ENCODE measurements at regions not wholly inside any gene's neighbourhood (a gene's known extent, or its start where the extent isn't known, plus 50 kb on each side); places are given as distances from the start of the nearest gene placed in this dataset.
"Not testable (repeated sequence)": the region's sequence is repeated elsewhere in the genome, so short reads cannot be mapped to it uniquely, and the experiment has no call there.

- DNase-seq: no peak
- intact Hi-C loops (cut with DNase I): no loop called here
Measured at GRCh38 chr10:8128511-8128910, 74.0 kb downstream of the GATA3 start.

DNA sequence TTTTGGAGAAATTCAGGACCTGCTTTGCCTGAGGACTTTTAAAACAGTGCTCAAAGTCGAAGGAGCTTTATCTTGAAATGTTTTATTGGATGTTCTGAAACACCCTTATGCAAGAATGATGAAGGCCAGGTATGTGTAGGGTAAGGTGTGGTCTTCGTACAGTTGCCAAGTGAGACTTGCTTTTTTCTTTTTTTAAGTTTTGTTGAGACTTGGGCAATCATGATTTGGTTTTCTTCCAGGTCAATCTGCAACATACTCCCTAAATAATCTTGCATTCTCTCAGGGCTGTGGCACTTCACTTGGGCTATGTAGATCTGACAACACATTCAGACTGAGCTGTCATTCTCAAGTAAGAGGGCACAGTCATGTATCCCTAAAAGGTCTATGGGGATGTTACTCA, 75.0 kb downstream of the GATA3 start:
- no peak for DNase-seq
- intact Hi-C loops (cut with DNase I): no loop called here

DNA sequence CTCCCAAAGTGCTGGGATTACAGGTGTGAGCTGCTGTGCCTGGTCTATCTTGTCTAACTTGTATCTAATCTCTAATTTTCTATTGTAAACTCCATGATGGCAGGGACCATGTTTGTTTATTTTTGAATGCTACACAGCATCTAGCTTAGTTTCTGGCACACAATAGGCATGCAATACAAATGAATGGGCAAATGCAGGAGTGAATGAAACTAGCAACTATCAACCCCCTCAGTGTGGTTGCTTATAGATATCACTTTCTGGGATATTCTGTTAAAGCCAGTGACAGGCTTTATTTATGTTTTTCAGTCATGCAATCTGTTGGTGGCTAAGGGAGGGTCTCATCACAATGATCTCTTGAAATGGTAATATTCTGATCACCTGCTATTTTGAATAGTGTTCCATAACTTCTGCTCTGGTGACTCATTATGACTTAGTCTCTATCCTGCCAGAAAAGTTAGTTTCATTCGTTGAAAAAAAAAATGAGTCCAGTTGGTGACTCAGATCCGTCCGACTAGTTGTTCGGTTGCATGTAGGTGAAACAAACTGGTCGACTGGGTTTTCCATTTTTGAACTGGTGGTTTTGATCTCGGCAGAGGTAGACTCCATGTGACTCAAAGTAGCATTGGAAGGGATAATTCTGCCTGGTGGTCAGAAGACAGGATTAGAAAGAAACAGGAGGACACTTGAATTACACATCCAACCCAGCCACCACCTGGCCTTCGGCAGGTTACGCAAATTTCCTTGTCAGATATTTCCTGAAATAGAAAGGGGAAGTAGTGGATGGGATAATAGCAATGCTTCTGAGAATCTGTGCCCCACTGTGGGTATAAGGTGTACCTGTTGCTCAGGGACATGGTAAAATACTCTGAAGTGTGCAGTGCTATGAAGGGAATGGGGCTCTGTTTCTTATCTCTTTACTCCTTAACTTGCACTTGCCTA, 76.8 kb downstream of the GATA3 start:
- intact Hi-C loops (cut with DNase I): no loop called here
- DNase-seq: no peak

GRCh38 chr10:8133146-8133545, 78.7 kb downstream of the GATA3 start:
- intact Hi-C loops (cut with DNase I): no loop called here

DNA sequence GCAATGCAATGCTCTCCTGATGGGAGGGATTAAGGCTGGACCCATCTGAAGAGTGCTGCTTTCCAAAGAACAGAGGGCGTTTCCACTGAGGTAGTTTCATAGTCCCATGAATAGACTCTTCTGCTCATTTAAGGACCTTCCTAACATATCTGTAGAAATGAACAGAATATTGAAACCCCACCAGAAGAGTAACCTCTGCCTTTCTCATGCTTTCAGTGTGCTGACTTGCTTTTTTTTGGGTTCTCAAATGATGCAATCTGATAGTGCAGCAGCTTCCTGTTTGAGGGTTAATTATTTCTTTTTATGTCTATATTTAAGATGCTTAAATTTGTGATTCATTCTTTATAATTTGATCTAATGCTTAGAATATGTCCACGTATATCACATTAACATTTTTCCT, 82.2 kb downstream of the GATA3 start:
- no peak for DNase-seq
- intact Hi-C loops (cut with DNase I): no loop called here

More at GRCh38 chr10:8133146-8133545, 78.7 kb downstream of the GATA3 start:
- DNase-seq: no peak

DNA sequence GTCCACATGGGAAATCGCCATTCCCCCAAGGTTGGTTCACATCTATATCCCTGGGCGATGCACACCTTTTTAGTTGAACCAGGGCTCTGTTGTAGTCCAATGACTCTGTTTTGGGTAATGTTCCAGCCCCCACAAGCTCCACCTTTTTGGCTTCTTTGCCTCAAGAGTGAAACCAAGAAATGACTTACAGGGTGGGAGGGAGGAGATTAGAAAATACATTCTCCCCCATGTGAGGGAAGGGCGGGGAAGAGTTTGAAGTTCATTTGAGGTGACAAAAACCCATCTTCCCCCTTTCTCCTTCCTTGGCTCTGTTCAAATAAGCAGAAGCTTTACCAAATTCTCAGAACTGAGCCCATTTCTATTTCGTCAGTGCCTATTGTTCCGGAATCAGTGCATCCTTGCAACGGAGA, 82.8 kb downstream of the GATA3 start:
- DNase-seq: no peak

GRCh38 chr10:8137726-8138125, 83.2 kb downstream of the GATA3 start:
- peak in 3 of 10 donors; percentile 6 to 83 (median 21) for DNase-seq
- intact Hi-C loops (cut with DNase I): no loop called here

More for the DNA sequence above, 82.8 kb downstream of the GATA3 start:
- intact Hi-C loops (cut with DNase I): no loop called here

DNA sequence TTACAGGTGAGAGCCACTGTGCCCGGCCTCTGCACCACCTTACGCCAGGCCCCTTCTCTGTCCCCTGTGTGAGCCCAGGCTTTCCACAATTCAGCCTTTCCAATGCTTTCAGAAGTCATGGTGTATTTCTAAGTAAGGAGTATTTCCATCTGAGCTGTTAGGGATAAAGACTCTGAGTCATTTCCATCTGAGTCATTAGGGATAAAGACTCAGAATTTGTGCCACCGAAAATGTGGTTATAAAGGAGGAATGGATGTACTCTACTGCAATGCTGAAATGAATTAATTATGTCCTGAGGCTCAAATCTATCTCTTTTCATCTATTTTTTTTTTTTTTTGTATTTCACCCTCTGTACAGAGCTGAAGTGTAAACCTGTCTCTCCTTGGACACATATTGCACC, 84.0 kb downstream of the GATA3 start:
- DNase-seq: no peak
- intact Hi-C loops (cut with DNase I): no loop called here

DNA sequence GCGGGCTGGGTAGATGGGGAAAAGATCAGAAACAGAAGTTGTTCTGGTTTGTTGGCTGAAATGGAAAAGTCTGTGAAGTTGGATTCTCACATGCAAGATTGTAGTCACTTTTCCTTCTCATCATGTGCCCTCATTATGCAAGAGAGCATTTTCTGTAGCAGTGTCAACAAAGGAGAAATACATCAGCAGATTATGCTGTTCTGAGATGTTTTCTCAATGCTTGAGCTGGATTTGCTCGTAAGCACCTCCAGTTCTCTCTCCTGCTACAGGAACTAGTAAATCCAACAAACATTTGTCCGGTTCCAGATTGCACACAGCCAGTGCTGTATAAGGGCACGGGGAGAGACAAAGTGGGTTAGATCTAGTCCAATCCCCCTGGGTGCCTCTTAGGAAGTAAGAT, 90.0 kb downstream of the GATA3 start:
- intact Hi-C loops (cut with DNase I): no loop called here
- DNase-seq: no peak

GRCh38 chr10:8146650-8147049, 92.2 kb downstream of the GATA3 start:
- intact Hi-C loops (cut with DNase I): no loop called here
- no peak for DNase-seq

GRCh38 chr10:8149991-8150390, 95.5 kb downstream of the GATA3 start:
- no peak for DNase-seq
- intact Hi-C loops (cut with DNase I): no loop called here

DNA sequence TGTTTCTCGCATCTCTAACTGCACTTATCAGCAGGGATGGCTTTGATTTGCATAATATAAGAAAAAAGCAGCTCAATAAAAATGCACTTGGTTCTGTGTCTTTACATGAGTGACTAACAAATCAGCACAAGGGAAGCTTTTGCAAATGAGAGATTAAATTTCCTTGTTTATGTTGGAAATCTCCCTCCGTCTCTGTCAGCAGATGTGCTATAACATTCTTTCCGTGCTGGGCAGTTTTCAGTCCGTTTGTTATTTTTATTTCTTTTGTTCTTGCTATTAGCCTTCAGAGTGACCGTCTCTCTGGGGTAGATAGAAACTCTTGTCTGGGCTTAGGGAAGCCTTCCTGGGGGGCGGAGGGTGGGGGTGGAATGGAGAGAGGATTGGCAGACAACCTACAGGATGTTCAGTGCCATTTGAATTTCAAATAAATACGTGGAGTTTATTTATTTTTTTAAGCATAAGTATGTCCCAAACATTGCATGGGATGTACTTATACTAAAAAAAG, 96.0 kb downstream of the GATA3 start:
- intact Hi-C loops (cut with DNase I): no loop called here

GRCh38 chr10:8151086-8151485, 96.6 kb downstream of the GATA3 start:
- no peak for DNase-seq
- intact Hi-C loops (cut with DNase I): no loop called here

More for the DNA sequence above, 96.0 kb downstream of the GATA3 start:
- no peak for DNase-seq

DNA sequence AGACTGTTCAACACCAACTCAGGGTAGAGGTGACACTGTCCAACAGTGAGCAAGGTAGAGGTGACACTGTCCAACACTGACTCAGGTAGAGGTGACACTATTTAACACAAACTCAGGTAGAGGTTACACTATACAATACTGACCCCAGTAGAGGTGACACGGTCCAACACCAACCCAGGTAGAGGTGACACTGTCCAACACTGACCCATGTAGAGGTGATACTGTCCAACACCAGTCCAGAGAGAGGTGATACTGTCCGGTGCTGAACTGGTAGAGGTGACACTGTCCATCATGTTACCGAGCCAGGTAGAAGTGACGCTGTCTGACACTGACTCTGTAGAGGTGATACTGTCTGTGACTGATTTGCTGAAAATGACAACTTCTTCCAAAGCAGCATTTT, 102.4 kb downstream of the GATA3 start:
- intact Hi-C loops (cut with DNase I): no loop called here
- no peak for DNase-seq

DNA sequence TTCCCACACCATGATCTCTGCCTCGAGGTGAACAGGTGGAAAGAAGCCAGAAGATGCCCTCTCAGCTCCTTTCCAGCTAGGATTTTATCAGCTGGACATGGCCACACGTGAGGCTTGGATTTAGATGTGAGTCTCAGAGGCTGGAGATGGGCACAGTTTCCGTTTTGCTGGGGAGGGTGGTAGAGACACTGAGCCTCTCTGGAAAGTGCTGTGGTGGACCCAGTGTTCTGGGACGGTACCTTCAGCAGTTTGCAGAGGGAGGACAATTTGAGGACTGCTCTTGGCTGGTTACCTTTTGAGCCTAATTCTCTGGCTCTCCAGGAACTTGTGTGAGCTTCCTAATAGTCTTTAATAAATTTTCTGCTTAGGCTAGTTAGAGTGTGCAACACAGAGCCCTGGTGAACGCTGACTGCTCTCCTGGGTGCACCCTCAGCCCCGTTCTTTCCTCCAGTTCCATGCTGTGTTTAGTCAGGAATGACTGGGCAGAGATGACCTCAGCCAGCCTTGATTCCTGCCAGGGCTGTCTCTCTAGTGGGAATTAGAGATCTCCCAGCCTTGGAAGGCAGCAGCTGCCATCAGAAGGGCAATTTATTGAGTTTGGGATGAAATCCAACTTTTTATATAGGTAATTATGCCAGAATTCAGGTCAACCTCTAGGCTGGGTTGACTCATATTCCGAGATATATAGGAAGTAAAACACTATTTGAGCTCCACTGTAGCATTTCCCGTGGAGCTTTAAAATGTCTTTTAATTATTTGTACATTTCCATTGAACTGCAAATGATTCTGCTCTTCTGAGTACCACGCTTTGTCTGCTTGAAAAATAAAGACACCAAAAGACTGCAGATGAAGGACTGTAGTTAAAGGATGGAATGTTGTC, 103.9 kb downstream of the GATA3 start:
- intact Hi-C loops (cut with DNase I): no loop called here
- DNase-seq: no peak

- DNase-seq: no peak
- intact Hi-C loops (cut with DNase I): no loop called here
Measured at GRCh38 chr10:8159341-8160165, 105.1 kb downstream of the GATA3 start.

DNA sequence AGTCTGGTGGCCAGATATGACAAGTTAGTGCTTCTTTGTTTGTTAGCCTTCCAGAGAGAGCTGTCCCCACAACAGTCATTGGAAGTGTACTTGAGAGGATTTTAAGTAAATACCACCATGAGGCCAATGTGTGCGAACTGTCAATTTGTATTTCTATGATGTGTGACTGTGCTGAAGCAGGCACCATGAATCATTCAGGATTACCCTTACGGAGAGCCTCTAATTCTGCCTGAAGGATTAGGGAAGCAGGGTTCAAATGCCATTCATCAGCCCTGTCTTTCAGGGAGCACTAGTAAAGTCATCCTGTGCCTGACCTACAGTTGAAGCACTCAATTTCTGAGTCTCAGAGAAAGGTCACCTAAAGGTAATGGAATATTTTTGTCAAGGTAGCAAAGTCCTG, 109.3 kb downstream of the GATA3 start:
- no peak for DNase-seq
- intact Hi-C loops (cut with DNase I): no loop called here

DNA sequence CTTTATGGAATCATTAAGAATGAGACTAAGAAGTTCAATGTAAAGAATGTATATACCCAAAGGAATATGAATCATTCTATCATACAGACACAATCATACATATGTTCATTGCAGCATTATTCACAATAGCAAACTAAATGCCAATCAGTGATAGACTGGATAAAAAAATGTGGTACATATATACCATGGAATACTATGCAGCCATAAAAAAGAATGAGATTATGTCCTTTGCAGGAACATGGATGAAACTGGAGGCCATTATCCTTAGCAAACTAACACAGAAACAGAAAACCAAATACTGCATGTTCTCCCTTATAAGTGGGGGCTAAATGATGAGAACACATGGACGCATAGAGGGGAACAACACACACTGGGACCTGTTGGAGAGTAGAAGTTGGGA, 110.2 kb downstream of the GATA3 start:
- intact Hi-C loops (cut with DNase I): not testable (repeated sequence)

GRCh38 chr10:8168836-8169235, 114.3 kb downstream of the GATA3 start:
- intact Hi-C loops (cut with DNase I): no loop called here
- DNase-seq: no peak

More for the DNA sequence above, 110.2 kb downstream of the GATA3 start:
- not testable (repeated sequence) for DNase-seq

GRCh38 chr10:8171008-8171407, 116.5 kb downstream of the GATA3 start:
- no peak for DNase-seq
- intact Hi-C loops (cut with DNase I): no loop called here

Data from posterior cingulate gyrus (tissue), 11 donors.